ENCODE measurements at regions not wholly inside any gene's neighbourhood (a gene's known extent, or its start where the extent isn't known, plus 50 kb on each side); places are given as distances from the start of the nearest gene placed in this dataset.

DNA sequence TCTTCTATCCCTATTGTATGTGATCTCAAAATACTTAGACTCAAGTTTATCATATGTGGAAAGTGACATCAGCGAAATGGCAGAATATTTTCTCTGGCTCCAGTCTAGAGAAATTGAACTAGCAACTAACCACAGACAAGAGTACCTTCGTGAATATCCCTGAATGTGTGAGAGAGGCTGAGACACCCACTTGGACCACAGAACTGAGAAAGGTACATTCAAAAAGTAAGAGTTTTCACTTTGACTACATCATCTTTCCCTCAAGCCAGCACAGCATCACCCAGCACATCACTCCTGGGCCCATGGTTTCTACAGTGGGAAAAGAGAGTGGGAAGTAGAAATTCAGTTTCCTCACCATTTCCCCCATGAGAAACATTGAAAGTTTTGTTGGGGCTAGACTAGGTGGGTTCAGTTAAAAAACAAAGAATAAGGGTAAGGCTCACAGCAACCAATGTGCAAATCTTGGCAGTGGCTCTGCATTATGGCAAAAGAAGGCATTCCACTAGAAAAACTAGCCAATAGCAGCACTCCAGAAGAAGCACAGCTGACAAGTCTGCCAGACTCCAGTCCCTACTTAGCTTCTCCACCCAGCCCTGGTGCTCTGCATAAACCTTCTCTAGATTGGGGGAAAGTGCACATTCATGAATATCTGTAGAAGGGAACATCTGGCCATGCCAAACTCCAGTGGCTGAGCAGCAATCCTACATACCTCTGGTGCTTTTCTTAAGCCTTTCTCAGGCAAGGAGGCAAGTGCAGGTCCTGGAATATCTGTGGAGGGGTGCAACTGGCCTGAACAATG, 225.6 kb upstream of the VLDLR start (continued):
- TF ChIP-seq, protein P1, sequence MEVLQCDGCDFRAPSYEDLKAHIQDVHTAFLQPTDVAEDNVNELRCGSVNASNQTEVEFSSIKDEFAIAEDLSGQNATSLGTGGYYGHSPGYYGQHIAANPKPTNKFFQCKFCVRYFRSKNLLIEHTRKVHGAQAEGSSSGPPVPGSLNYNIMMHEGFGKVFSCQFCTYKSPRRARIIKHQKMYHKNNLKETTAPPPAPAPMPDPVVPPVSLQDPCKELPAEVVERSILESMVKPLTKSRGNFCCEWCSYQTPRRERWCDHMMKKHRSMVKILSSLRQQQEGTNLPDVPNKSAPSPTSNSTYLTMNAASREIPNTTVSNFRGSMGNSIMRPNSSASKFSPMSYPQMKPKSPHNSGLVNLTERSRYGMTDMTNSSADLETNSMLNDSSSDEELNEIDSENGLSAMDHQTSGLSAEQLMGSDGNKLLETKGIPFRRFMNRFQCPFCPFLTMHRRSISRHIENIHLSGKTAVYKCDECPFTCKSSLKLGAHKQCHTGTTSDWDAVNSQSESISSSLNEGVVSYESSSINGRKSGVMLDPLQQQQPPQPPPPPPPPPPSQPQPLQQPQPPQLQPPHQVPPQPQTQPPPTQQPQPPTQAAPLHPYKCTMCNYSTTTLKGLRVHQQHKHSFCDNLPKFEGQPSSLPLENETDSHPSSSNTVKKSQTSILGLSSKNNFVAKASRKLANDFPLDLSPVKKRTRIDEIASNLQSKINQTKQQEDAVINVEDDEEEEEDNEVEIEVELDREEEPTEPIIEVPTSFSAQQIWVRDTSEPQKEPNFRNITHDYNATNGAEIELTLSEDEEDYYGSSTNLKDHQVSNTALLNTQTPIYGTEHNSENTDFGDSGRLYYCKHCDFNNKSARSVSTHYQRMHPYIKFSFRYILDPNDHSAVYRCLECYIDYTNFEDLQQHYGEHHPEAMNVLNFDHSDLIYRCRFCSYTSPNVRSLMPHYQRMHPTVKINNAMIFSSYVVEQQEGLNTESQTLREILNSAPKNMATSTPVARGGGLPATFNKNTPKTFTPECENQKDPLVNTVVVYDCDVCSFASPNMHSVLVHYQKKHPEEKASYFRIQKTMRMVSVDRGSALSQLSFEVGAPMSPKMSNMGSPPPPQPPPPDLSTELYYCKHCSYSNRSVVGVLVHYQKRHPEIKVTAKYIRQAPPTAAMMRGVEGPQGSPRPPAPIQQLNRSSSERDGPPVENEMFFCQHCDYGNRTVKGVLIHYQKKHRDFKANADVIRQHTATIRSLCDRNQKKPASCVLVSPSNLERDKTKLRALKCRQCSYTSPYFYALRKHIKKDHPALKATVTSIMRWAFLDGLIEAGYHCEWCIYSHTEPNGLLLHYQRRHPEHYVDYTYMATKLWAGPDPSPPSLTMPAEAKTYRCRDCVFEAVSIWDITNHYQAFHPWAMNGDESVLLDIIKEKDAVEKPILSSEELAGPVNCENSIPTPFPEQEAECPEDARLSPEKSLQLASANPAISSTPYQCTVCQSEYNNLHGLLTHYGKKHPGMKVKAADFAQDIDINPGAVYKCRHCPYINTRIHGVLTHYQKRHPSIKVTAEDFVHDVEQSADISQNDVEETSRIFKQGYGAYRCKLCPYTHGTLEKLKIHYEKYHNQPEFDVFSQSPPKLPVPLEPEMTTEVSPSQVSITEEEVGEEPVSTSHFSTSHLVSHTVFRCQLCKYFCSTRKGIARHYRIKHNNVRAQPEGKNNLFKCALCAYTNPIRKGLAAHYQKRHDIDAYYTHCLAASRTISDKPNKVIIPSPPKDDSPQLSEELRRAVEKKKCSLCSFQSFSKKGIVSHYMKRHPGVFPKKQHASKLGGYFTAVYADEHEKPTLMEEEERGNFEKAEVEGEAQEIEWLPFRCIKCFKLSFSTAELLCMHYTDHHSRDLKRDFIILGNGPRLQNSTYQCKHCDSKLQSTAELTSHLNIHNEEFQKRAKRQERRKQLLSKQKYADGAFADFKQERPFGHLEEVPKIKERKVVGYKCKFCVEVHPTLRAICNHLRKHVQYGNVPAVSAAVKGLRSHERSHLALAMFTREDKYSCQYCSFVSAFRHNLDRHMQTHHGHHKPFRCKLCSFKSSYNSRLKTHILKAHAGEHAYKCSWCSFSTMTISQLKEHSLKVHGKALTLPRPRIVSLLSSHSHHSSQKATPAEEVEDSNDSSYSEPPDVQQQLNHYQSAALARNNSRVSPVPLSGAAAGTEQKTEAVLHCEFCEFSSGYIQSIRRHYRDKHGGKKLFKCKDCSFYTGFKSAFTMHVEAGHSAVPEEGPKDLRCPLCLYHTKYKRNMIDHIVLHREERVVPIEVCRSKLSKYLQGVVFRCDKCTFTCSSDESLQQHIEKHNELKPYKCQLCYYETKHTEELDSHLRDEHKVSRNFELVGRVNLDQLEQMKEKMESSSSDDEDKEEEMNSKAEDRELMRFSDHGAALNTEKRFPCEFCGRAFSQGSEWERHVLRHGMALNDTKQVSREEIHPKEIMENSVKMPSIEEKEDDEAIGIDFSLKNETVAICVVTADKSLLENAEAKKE (CRISPR knock-in tag; IDR thresholded peaks at IDR 0.05) = no peak

DNA sequence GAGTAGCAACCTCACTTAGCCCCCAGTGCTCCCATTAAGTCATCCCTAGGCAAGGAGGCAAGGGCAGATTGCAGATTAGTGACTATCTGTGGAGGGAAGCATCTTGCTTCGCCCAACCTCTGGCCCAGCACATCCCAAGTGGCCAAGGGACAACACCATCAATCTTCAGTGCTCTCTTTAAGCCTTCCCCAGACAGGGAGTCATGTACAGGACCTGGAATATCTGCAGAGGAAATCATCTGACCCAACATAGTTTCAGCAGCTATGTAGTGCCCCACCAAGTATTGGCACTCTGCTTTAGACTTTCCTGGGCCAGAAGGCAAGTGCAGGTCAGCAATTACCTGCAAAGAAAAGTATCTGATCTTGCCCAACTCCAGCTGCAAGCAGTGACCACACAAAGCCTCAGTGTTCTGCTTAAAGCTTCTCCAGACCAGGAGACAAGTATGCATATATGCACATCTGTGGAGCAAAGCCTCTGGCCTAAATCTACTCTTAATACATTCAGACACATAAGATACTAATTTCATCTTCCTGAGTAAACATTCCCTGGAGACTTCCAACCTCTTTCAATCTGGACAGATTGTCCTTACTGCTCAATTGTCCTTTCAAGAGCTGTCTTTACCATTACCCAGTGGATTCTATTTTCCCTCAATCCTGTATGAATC, 224.8 kb upstream of the VLDLR start:
- Histone ChIP-seq H3K36me3 (ENCODE audit: insufficient read depth) (no peaks in the 10 kb centered on the region), H3F3A (replicated peaks; ENCODE audit: low read depth) (no peaks in the 10 kb centered on the region), H3K9me2 (ENCODE audit: insufficient read depth) (no peaks in the 10 kb centered on the region), H4K20me1 (replicated peaks; ENCODE audit: insufficient read depth) (no peaks in the 10 kb centered on the region), H3K4me1 (ENCODE audit: insufficient read depth) (no peaks in the 10 kb centered on the region), H3K4me3 (no peak overlapping the region), H3K4me2 (no peak overlapping the region), H3K79me2 (replicated peaks; ENCODE audit: insufficient read depth) (no peaks in the 10 kb centered on the region), H2AFZ (no peak overlapping the region), H3K27me3 (ENCODE audit: insufficient read depth) (no peaks in the 10 kb centered on the region), H3K27ac (ENCODE audit: low read depth) (no peak overlapping the region)
- Mint-ChIP-seq H3K4me1 (no peaks in the 10 kb centered on the region), H3K36me3 (ENCODE audit: low read depth) (peaks cover 9% of the 10 kb centered on the region; the same call in 2 of the 3 replicates), H3K27ac (no peak overlapping the region), H3K9me3 (peaks cover 29% of the 10 kb centered on the region), H3K4me3 (no peak overlapping the region), H3K27me3 (ENCODE audit: insufficient read depth, low read depth, poor library complexity) (no peaks in the 10 kb centered on the region)
- DNase-seq (ENCODE audit: low spot score) (no peak), ATAC-seq (no peak)
- TF ChIP-seq, protein P2, sequence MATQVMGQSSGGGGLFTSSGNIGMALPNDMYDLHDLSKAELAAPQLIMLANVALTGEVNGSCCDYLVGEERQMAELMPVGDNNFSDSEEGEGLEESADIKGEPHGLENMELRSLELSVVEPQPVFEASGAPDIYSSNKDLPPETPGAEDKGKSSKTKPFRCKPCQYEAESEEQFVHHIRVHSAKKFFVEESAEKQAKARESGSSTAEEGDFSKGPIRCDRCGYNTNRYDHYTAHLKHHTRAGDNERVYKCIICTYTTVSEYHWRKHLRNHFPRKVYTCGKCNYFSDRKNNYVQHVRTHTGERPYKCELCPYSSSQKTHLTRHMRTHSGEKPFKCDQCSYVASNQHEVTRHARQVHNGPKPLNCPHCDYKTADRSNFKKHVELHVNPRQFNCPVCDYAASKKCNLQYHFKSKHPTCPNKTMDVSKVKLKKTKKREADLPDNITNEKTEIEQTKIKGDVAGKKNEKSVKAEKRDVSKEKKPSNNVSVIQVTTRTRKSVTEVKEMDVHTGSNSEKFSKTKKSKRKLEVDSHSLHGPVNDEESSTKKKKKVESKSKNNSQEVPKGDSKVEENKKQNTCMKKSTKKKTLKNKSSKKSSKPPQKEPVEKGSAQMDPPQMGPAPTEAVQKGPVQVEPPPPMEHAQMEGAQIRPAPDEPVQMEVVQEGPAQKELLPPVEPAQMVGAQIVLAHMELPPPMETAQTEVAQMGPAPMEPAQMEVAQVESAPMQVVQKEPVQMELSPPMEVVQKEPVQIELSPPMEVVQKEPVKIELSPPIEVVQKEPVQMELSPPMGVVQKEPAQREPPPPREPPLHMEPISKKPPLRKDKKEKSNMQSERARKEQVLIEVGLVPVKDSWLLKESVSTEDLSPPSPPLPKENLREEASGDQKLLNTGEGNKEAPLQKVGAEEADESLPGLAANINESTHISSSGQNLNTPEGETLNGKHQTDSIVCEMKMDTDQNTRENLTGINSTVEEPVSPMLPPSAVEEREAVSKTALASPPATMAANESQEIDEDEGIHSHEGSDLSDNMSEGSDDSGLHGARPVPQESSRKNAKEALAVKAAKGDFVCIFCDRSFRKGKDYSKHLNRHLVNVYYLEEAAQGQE (IDR thresholded peaks at IDR 0.05; ENCODE audit: unreplicated experiment) = no peak
- no peak for TF ChIP-seq EZH2 (IDR thresholded peaks at IDR 0.05; ENCODE audit: low read depth, unreplicated experiment)
- TF ChIP-seq EZH2phosphoT487 (IDR thresholded peaks at IDR 0.05; ENCODE audit: unreplicated experiment) = no peak
- TF ChIP-seq STAT1 (IDR thresholded peaks at IDR 0.05; ENCODE audit: unreplicated experiment) = no peak
- TF ChIP-seq CREB1 (CRISPR knock-in tag; IDR thresholded peaks at IDR 0.05; ENCODE audit: low read depth) = no peak
- no peak for TF ChIP-seq NANOG (IDR thresholded peaks at IDR 0.05; ENCODE audit: borderline replicate concordance)
- TF ChIP-seq, protein P3, sequence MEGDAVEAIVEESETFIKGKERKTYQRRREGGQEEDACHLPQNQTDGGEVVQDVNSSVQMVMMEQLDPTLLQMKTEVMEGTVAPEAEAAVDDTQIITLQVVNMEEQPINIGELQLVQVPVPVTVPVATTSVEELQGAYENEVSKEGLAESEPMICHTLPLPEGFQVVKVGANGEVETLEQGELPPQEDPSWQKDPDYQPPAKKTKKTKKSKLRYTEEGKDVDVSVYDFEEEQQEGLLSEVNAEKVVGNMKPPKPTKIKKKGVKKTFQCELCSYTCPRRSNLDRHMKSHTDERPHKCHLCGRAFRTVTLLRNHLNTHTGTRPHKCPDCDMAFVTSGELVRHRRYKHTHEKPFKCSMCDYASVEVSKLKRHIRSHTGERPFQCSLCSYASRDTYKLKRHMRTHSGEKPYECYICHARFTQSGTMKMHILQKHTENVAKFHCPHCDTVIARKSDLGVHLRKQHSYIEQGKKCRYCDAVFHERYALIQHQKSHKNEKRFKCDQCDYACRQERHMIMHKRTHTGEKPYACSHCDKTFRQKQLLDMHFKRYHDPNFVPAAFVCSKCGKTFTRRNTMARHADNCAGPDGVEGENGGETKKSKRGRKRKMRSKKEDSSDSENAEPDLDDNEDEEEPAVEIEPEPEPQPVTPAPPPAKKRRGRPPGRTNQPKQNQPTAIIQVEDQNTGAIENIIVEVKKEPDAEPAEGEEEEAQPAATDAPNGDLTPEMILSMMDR (conservative IDR thresholded peaks at IDR 0.05; ENCODE audit: low read depth in 2 of 2) = no peak
- TF ChIP-seq ZNF114 (CRISPR knock-in tag; IDR thresholded peaks at IDR 0.05) = no peak
- no peak for TF ChIP-seq ZNF331 (CRISPR knock-in tag; IDR thresholded peaks at IDR 0.05; ENCODE audit: low read depth)
- TF ChIP-seq JUNB (IDR thresholded peaks at IDR 0.05; ENCODE audit: unreplicated experiment) = no peak
